GM19438 (cell line): ENCODE measurements at regions not wholly inside any gene's neighbourhood (a gene's known extent, or its start where the extent isn't known, plus 50 kb on each side); places are given as distances from the start of the nearest gene placed in this dataset.
"Not testable (repeated sequence)": the region's sequence is repeated elsewhere in the genome, so short reads cannot be mapped to it uniquely, and the experiment has no call there.

Source experiments
- ATAC-seq: cut with Tn5 transposase; IDR thresholded peaks from one replicate; pipeline ENCODE4 v1.9.1; 2021; ENCODE audit warnings: low read depth; ENCODE audit not compliant: unreplicated experiment

DNA sequence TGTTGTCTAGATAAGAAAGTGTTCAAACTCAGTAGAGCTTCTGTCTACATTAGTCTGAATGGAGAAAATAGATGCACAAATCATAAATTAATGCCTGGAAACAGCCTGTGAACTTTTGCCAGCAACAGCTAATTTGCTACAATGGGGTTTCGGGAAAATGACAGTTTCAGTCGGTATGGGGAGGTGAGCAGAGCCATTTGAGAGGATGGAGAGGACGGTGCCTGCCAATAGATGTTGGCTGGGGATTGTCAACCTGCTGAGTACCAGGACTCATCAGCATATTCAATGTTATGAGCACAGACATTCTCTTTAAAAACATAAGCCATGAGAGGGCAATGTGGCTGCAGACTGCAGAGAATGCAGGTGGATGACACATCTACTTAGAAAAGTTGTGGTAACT lies 230.3 kb upstream of the PCDH18 start:
- no peak for ATAC-seq

GRCh38 chr4:137754652-137755471 lies 222.6 kb upstream of the PCDH18 start:
- no peak for ATAC-seq

DNA sequence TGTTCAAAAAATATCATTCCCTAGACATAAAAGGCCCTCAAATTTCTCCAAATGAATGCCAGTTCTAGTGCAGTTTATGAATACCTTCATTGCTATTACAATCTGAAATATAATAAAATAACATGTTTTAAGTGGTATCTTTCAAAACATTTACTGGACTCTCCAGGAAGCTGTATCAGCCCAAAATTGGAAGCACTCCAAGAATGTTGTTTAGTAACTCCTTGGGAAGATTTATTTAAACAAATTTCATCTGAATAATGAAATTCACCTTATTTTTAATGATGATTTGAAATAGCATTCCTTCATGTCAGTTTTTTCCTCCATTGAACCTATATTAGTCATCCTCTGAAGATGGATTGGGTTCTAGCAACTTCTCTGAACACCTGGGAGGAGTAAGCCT lies 217.2 kb upstream of the PCDH18 start:
- ATAC-seq, result no peak

- no peak for ATAC-seq
These were observed 216.3 kb upstream of the PCDH18 start for GRCh38 chr4:137748616-137749015.

DNA sequence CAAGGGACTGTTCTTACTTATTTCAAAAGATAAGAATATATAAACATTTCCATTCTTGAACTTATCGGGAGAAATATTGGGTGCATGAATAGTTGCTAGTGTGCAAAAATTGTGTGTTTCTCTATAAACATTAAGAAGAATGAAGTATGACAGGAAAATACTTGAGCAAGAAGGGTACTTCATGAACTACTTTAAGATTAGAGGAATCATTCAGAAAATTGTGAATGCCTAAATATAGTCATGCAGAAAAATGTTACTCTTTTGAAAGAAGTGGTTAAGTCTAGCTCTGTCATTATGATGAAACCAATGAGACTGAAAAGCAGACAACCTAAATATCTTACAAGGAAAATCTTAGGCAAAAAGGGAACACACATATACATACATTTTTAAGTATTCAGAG lies 207.8 kb upstream of the PCDH18 start:
- no peak for ATAC-seq

DNA sequence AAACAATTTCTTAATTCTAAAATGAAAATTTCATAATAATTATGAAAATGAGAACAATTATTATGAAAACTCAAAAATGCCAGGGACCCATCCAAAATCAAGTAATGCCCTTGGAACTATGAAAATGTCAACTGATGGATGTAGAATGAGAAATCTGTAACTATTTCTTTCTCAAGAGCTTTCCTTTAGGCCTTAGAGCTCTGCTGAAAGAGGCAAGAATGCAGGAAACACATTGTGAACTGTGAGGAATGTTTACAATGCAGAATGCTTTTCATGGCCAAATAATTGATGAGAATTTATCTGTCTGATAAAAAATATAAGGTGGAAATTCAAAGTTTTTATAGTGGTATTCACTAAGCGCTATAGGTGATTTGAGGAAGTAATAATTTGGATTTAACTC lies 207.1 kb upstream of the PCDH18 start:
- ATAC-seq, result no peak

DNA sequence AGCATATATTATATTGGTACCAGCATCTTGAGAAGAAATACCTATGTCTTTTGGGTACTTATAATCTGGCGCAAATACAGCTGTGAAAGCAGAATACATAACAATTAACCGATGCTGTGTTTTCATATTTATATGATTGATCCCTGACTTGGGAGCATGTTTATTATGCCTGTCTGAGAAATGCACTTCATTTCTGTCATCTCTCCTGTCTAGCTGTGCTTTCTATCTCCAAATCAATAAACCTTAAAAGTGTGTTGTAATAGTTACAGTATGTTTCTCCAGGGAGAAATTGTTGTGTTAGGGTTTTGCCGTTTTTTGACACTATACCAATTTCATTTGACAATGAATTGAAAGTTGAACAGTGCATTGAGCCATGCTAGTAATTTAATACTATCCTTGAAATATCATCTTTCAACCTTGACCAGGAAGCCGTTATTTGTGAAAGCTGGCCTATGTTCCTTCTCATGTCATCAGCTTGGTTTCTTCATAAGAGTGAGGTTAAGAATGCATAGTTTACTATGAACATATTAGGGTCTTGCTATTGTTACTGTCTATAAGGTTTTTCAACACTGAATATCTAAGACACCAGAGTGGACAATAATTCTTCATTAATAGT lies 206.2 kb upstream of the PCDH18 start:
- no peak for ATAC-seq

GRCh38 chr4:137735561-137736104 lies 203.3 kb upstream of the PCDH18 start:
- ATAC-seq, result no peak

DNA sequence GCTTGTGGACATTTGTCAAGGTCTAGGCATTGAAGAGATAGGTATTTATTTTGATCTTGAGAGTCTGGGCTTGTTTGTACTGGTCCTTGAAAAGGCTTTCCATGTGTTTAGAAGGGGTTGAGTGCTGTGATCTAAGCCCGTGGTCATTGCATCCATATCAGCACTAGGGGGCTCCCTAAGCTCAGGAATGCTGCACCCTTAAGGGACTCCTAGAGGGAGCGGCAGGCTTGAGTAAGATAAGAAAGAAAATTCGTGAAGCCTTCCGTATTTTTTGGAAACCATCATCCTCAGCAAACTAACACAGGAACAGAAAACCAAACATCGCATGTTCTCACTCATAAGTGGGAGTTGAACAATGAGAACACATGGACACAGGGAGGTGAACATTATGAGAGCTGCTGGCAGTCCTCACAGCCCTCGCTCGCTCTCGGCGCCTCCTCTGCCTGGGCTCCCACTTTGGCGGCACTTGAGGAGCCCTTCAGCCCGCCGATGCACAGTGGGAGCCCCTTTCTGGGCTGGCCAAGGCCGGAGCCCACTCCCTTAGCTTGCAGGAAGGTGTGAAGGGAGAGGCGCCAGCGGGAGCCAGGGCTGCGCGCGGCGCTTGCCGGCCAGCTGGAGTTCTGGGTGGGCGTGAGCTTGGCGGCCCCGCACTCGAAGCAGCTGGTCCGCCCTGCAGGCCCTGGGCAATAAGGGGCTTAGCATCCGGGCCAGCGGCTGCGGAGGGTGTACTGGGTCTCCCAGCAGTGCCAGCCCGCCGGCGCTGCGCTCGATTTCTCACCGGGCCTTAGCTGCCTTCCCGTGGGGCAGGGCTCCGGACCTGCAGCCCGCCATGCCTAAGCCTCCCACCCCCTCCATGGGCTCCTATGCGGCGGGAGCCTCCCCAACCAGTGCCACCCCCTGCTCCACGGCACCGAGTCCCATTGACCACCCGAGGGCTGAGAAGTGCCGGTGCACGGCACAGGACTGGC lies 201.2 kb upstream of the PCDH18 start:
- ATAC-seq, result not testable (repeated sequence)

DNA sequence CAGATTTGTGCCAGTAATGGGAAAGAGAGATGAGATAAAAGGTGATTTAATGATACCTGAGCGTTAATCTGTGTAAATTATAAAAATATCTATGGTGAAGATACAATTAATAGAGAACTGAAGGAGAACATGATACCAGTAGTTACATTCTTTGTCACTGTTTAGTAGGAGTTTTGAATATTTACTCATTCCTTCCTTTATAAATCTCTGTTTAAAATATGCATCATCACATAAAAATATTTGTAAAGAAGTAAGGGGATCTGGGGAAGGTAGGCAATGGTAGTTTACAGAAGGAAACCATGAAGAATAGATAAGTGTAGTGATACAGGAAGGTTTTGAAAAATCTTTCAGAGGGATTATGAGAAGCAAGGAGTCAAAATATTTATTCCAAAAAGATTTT lies 190.6 kb upstream of the PCDH18 start:
- ATAC-seq, result no peak

DNA sequence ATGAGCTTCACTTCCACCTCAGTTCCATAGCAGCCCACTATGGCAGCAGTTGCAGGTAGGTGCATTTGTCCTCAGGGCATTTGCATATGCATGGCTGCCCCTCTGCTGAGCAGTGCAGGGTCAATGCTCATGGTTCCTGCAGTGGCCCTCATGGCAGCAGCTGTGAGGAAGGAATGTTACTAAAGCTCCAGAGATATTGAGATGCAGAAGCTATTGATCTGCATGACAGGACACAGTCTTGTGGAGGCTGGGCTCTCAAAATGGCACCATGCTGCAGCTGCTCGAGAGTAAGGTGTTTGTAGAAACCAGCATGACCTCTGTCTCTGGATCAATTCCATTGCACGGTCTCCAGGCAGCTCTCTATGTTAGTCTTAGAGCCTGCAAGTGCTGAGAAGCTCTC lies 179.2 kb upstream of the PCDH18 start:
- no peak for ATAC-seq

DNA sequence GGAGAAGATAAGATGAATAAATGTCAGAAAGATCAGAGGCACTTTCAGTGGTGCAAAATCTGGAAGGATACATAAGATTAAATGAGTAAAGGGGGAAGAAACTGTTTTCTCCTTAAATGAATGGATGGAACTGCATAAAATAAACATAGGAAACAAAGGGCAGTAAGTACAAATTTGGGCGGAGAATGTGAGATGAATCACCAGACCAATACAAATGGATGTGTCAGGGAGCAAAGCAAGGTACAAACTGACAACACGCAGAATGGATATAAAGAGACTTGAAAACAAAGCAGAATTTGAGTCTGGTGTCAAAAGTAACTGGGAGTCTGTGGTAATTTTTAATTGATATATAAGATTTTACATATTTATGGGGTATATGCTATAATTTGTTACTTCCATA lies 175.3 kb upstream of the PCDH18 start:
- no peak for ATAC-seq

- ATAC-seq, result no peak
These were observed 174.9 kb upstream of the PCDH18 start for GRCh38 chr4:137707102-137707620.

DNA sequence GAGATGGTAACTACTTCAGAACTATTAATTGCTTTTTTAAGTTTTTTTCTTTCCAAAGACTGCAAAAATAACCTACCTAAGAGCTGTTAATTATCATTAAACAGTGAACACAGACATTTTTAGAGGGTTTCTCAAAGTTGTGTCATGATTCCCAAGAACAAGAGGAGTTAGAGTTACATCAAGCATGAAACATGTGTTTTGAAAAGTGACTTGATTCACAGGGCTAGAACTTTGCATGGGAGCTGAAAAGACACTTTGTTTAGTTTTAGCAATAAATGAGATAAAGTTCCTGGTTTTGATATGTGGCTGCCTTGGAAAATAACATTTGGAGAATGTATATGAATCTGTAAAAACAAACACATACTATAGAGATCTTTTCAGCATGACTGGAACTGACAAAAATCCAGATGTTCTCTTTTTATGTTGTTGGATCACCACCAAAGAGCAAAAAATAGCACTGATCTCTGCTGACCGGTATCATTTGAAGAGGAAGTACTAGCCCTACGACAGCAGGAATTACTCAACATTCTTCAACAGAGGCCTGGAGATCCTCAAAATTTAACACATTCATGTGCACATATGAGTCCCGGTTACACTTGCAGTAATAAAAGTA lies 173.0 kb upstream of the PCDH18 start:
- no peak for ATAC-seq

DNA sequence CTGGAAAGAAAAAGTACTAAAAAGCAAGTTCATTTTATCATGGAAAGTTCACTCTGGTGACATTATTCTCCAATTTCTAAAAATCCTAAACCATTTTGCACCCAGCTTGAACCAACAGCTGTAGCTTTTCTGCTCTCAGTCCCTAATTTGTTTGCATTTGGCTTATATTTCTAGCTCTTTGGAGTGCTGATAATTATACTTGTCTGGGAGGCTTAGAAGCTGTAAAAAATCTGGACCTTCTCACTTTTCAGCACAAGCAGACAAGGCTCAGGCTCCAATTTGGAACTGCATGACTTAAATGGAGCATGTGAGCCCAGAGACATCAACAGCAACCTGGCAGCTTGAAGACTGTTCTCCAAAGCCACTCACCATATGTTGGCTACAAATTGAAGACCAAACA lies 170.9 kb upstream of the PCDH18 start:
- no peak for ATAC-seq

GRCh38 chr4:137702512-137702911 lies 170.2 kb upstream of the PCDH18 start:
- no peak for ATAC-seq

DNA sequence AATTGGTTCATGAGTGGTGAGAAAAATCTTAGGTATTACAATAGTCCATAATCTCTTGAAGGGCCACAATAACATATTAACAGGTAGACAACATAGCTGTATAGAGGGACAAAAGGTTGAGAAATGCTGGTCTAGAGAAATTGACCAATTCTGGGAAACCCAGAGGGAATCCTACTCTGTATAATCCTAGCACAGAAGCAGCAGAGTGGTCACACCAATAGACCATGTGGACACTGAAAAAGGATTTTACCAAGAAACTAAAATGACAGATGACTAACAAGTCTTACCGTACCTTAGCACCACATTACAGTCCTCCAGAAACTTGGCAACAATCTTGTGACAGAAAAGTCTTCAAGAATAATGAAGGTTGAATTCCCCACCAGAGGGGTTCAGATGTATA lies 169.1 kb upstream of the PCDH18 start:
- ATAC-seq, result no peak

GRCh38 chr4:137700751-137701150 lies 168.5 kb upstream of the PCDH18 start:
- ATAC-seq, result no peak

- no peak for ATAC-seq
These were observed 167.8 kb upstream of the PCDH18 start for GRCh38 chr4:137700072-137700471.

DNA sequence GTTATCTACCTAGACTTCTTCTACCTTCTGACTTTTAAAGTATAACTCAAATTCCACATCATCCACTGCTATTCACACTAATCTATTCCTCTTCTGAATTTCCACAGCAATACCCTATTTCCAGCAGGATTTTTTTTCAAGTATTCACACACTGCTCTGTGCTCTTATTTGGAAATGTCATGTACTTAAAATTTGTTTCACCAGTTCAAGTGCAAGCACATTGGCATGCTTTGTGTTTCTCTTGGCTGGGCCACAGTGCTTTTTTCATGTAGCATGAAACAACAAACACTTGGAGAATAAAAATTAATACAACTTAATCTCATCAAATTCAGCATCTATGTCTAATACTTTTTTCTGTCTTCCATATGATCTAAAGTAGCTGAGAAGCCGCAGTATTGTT lies 161.8 kb upstream of the PCDH18 start:
- ATAC-seq, result no peak
